Middle frontal gyrus (tissue), 1 donor: ENCODE measurements at regions not wholly inside any gene's neighbourhood (a gene's known extent, or its start where the extent isn't known, plus 50 kb on each side); places are given as distances from the start of the nearest gene placed in this dataset.
"Not testable (repeated sequence)": the region's sequence is repeated elsewhere in the genome, so short reads cannot be mapped to it uniquely, and the experiment has no call there.

Experiments
- DNase-seq: peaks from one replicate; pipeline ENCODE4 v3.0.0-alpha.2; 2015; ENCODE audit warnings: low spot score; ENCODE audit errors: extremely low spot score

DNA sequence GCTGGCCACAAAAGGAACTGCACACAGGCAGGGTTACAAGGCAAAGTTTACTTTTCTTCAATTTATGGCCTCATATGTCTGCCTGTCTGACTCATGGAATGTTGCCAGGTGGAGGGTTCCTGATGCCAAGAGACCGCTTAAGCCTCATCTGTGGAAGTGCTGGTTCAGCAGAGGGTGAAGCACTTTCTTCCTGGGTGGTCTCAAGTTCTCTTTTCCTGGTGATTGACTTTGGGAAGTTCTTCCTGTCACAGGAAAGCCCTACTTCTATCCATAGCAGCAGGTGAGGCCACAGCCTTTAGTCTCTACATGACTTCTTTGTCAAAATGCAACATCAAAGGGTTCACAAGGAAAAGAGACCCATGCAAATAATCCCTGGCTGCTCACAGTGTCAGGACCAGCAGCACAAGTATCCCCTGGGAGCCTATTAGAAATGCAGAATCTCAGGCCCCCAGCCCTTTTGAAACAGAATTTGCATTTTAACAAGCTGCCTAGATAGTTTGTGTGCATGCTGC lies 81.4 kb upstream of the IGFBP7 start:
- DNase-seq, result no peak

DNA sequence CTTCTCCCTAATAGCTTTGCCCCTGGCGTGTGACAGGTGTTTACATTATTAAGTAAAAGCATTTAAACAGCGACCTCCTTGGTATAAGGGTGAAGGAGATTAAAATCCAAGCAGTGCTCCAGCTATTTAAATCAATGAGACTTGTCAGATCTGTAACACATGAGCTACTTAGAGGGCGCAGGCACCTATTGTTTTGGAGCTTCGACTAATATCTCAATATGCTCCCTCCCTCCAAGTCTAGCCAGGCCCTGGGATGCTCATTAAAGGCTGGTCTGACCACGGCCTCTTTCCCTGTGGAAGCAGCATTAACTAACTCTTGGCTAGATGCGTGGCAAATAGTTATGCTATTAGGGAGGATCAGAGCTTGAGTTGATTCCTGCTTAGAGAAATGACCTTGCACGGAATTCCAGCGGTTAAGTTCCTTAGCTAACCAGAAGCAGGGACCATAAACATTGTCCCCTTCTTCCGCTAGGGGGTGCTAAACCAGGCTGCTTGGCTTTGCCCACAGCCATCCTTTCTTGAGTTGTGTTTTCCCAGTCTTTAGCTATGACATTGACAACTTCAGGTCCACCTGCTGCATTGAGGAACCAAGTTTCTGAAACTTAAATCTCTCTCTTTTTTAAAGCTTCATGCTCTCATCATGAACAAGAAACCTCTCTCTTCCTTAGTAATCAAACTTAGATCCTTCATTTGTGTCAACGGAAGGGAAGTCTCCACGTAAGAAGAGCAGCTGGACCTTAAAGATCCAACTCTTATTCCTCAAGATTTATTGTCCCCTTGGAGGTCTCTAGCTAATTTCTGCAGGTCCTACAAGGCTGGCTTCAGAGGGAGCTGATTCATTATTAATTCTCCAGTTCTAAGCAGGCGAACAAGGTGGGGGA lies 80.7 kb upstream of the IGFBP7 start:
- no peak for DNase-seq

- no peak for DNase-seq
Measured at GRCh38 chr4:57187246-57187645, 77.1 kb upstream of the IGFBP7 start.

DNA sequence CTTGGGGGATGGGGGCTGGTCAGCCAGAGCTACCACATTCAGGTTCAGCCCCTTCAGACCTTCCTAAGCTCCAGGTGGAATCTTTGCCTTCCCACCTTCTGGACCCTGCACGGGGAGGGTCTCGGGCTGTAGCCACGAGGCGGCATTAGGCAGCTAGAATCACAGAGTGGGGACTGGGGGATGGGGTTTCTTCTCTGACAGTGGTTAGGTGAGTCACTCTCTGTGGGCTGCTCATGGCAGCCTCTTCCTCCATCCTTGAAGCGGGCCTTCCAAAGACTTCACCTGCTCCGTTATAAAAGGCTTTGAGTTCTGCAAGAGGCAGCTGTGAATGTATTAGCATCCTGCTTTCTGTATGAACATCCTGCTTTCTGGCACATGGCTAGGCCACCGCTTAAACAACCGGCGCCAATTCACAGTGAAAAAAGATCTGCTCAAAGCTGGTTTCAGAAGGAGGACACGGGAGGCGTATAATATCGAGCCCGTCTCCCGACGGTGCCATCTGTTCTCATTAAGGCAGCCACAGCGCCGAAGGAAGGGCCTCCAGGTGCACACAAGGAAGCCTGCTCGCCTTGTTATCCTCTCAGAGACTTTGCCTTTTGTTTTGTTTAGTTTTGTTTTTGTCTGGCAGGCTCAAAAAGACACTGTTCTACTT lies 74.3 kb upstream of the IGFBP7 start:
- DNase-seq, result peak; percentile 37

DNA sequence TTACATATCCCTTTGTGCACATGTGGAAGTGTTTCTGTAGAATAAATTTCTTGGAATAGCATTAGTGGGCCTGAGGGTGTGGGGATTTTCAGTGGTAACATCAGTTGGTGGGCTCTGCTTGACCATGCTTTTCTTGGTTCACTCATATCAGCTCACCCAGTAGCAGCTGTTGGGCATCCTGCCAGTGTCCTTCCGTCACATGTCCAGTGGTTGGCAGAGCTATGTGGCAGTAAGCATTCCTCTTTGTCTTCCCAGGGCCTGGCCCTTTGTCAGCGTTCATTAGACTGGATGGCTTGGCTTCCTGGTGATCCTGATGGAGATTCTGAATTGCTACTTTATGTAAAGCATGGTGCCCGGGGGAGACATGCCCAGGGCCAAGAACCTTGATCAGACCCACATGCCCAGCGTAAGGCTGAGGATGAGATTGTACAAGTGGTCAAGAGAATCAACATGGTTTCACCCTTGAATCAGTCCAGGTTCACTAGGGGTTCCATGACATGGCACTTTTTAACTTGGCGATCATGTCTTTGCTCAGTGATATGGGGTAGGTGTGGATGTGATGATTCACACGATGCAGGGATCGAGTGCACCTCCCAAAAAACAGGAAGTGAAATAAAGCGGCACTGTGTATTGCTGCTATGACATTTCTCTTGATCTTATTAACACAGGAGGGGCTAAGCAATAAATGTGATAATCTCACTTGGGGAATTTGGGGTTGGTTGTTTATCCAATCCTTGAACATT lies 72.1 kb upstream of the IGFBP7 start:
- DNase-seq, result peak; percentile 37

- not testable (repeated sequence) for DNase-seq
Measured at GRCh38 chr4:57173136-57173535, 63.0 kb upstream of the IGFBP7 start.

- no peak for DNase-seq
Measured at GRCh38 chr4:57172065-57172464, 61.9 kb upstream of the IGFBP7 start.

DNA sequence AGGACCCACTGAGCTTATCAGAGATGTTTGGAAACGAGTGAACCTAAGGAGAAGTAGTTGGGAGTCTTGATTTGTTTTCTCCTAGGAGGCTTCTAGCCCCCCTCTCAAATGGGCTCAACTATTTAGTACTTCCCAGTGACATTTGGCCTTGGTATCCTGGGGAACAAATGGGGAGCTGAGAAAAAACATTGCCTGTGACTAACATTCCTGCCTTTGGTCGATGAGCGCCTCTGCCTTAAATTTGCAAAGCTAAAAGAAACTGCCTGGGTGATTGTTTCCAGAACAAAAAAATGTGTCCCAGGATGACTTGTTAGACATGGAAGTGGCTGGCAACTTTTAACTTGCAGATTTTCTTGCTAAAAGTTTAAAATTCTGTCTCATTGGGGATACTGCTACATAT lies 58.8 kb upstream of the IGFBP7 start:
- DNase-seq, result no peak

DNA sequence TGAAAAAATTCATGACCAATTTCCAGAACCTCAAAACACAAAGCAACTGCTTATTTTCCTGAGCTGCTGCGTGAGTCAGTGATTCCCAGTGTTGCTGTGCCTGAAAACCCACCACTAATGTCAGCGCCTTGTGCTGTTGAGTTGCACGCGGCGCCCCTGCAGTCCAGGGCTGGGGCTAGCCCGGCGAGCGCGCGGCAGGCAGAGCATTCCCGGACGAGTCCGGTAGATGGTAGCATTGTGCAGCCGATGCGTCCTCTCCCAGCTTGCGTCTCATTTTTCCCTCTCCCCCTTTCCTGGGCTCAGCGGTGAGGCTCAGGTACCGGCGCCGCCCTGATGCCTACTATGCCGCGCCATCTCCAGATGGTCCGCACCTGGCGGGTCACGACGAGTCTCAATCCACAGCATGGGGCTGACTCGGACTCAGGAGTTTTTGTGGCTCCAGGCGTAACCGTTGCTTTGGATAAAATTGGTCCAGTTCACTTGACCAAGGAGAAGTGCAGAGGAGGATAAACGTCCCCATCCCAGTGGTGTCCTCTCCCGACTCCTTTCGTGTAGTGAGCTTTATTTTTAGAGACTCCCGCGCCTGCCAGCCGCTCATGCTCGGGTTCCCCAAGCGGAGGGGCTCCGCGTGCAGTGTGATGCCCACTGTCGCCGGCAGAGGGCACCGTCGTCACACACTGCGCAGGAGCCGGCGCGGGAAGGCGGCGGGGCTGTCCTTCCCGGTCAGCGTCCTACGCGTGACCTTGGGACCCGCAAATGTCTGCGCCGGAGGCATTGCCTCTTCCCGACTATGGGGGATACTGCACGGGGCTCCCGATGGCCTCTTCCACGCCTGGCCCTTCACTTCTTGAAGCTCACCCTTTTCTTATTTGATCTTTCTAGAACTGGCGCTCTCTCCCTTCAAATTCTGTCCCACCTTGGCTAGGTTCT lies 53.6 kb upstream of the IGFBP7 start:
- DNase-seq, result peak; percentile 66

GRCh38 chr4:57162499-57163019 lies 52.4 kb upstream of the IGFBP7 start:
- DNase-seq, result no peak
